Neural progenitor cell (in vitro differentiated cells): ENCODE measurements at regions not wholly inside any gene's neighbourhood (a gene's known extent, or its start where the extent isn't known, plus 50 kb on each side); places are given as distances from the start of the nearest gene placed in this dataset.

ENCODE experiments used
- DNase-seq: peaks from one replicate; pipeline ENCODE4 v3.0.0-alpha.2; 2016; ENCODE audit warnings: low spot score
- H2AFZ ChIP-seq: fragments of 200-600 bp; sonication (generic); replicated peaks from 2 replicates; pipeline ENCODE4 v1.6.1; 2016; ENCODE audit warnings: antibody characterized with exemption
- H3F3A ChIP-seq: fragments of 200-600 bp; sonication (generic); 2 replicates; pipeline ENCODE4 v1.6.1; 2016; ENCODE audit warnings: antibody characterized with exemption, low read depth
- H3K27ac ChIP-seq: fragments of 200-600 bp; sonication (generic); 2 replicates; pipeline ENCODE4 v1.5.1; 2016; ENCODE audit warnings: mild to moderate bottlenecking
- H3K27me3 ChIP-seq: fragments of 200-600 bp; sonication (generic); 2 replicates; pipeline ENCODE4 v1.6.1; 2016; ENCODE audit warnings: mild to moderate bottlenecking, moderate library complexity
- H3K36me3 ChIP-seq: fragments of 200-600 bp; sonication (generic); 2 replicates; pipeline ENCODE4 v1.5.1; 2016
- H3K4me1 ChIP-seq: fragments of 200-600 bp; sonication (generic); 2 replicates; pipeline ENCODE4 v1.6.1; 2016; ENCODE audit warnings: mixed run types
- H3K4me2 ChIP-seq: fragments of 200-600 bp; sonication (generic); 2 replicates; pipeline ENCODE4 v1.6.1; 2016
- H3K4me3 ChIP-seq: fragments of 200-600 bp; sonication (generic); 2 replicates; pipeline ENCODE4 v1.5.1; 2016
- H3K79me2 ChIP-seq: fragments of 200-600 bp; sonication (generic); 2 replicates; pipeline ENCODE4 v1.6.1; 2016; ENCODE audit warnings: low read depth
- H3K9ac ChIP-seq: fragments of 200-600 bp; sonication (generic); 2 replicates; pipeline ENCODE4 v1.6.1; 2016
- H3K9me3 ChIP-seq: fragments of 200-600 bp; sonication (generic); 2 replicates; pipeline ENCODE4 v1.5.1; 2016; ENCODE audit warnings: low read depth
- H4K20me1 ChIP-seq: fragments of 200-600 bp; sonication (generic); 2 replicates; pipeline ENCODE4 v1.6.1; 2016; ENCODE audit warnings: low read depth
- H3K27ac Mint-ChIP-seq: 3 replicates; pipeline ENCODE4 v1.8.0; 2021; ENCODE audit warnings: mixed read lengths
- H3K27me3 Mint-ChIP-seq: 2 replicates; pipeline ENCODE4 v1.8.0; 2022; ENCODE audit warnings: low read depth, mild to moderate bottlenecking, inconsistent platforms, moderate library complexity, mixed read lengths; ENCODE audit not compliant: insufficient read depth
- H3K36me3 Mint-ChIP-seq: 3 replicates; pipeline ENCODE4 v1.8.0; 2021; ENCODE audit warnings: mixed read lengths
- H3K4me1 Mint-ChIP-seq: 3 replicates; pipeline ENCODE4 v1.8.0; 2021; ENCODE audit warnings: mixed read lengths
- H3K4me3 Mint-ChIP-seq: 3 replicates; pipeline ENCODE4 v1.8.0; 2021; ENCODE audit warnings: mild to moderate bottlenecking, moderate library complexity, mixed read lengths
- H3K9me3 Mint-ChIP-seq: 3 replicates; pipeline ENCODE4 v1.8.0; 2020; ENCODE audit warnings: mixed read lengths
- EZH2 ChIP-seq: fragments of 200-600 bp; sonication (generic); IDR thresholded peaks from 2 replicates; pipeline ENCODE4 v1.6.1; 2017; ENCODE audit warnings: antibody characterized with exemption, mild to moderate bottlenecking, moderate library complexity
- EZH2phosphoT487 ChIP-seq: fragments of 200-600 bp; sonication (generic); IDR thresholded peaks from 2 replicates; pipeline ENCODE4 v1.6.1; 2017; ENCODE audit warnings: antibody characterized with exemption
- TF ChIP-seq, protein P1 (sequence below): fragments of 200-600 bp; sonication (generic); IDR thresholded peaks from 2 replicates; pipeline ENCODE4 v1.5.1; 2017; ENCODE audit warnings: antibody characterized with exemption, mild to moderate bottlenecking

DNA sequence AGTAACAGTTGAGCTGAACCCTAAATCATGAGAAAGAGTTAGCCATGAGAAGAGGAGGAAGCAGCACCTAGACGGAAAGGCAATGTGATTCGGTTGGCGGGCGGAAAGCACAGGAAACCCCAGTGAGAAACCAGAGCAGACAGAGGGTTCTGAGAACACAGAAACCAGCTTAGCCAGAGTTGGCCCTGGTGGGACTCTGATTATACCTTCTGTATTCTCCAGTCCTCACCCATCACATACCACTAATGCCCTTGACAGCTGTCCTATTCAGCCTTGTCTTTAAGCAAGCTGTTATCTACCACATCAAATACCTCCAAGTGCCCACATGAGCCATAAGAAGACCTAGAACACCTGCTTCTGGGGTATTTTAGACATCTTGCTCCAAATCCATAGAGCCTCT lies 58.9 kb upstream of the LRRC1 start:
- Histone ChIP-seq H3K4me2 (no peak overlapping the region), H3K27me3 (no peaks in the 10 kb centered on the region), H3K4me1 (peaks cover 2% of the 10 kb centered on the region), H3F3A (no peaks in the 10 kb centered on the region), H3K4me3 (no peak overlapping the region), H3K9me3 (no peaks in the 10 kb centered on the region), H3K36me3 (no peaks in the 10 kb centered on the region), H3K79me2 (no peaks in the 10 kb centered on the region), H3K27ac (no peak overlapping the region), H3K9ac (no peak overlapping the region), H4K20me1 (no peaks in the 10 kb centered on the region), H2AFZ (no peak overlapping the region)
- Mint-ChIP-seq H3K4me1 (peaks cover 3% of the 10 kb centered on the region), H3K9me3 (no peaks in the 10 kb centered on the region), H3K36me3 (no peaks in the 10 kb centered on the region), H3K27me3 (no peaks in the 10 kb centered on the region), H3K27ac (no peak overlapping the region), H3K4me3 (no peak overlapping the region)
- DNase-seq: no peak
- TF ChIP-seq, protein P1, sequence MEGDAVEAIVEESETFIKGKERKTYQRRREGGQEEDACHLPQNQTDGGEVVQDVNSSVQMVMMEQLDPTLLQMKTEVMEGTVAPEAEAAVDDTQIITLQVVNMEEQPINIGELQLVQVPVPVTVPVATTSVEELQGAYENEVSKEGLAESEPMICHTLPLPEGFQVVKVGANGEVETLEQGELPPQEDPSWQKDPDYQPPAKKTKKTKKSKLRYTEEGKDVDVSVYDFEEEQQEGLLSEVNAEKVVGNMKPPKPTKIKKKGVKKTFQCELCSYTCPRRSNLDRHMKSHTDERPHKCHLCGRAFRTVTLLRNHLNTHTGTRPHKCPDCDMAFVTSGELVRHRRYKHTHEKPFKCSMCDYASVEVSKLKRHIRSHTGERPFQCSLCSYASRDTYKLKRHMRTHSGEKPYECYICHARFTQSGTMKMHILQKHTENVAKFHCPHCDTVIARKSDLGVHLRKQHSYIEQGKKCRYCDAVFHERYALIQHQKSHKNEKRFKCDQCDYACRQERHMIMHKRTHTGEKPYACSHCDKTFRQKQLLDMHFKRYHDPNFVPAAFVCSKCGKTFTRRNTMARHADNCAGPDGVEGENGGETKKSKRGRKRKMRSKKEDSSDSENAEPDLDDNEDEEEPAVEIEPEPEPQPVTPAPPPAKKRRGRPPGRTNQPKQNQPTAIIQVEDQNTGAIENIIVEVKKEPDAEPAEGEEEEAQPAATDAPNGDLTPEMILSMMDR: no peak
- TF ChIP-seq EZH2: no peak
- TF ChIP-seq EZH2phosphoT487: no peak

DNA sequence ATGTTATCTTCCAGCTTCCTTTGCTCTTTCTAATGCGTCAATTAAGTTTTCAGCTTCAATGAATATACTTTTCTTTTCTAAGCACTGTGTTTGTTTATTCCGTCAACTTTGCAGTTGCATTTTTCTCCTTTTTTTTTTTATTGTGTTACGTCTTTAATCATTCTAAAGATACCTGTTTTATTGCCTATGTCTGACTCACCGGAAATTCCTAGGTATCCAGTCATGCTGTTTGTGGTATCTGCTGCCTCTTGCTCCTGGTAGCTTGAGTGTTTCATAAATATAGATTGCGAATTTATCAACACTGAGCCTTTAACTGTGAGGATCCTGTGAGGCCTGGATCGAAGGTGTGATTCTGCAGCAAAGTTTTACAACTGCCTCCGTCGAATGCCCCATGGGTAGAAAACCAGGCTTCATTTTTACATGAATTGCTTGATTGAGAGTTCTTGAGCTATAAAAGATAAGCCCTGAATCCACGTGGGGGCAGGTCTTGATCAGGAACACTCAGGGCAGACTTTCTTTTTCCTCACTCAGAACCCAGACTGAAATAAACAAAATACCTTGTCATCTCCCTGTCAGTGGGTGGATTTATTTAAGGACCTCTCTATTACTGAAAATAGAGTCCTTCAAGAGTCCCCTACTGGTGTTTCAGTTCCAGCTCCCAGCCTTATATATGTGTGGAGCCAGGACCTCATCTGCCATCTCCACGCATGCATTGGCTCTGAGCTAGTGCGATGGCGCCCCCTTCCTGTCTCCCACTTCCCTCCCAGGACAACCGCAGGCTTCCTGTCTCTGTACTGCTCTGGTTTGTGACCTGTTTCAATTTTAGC lies 60.1 kb upstream of the LRRC1 start:
- TF ChIP-seq, protein P1: peak; percentile 63
- TF ChIP-seq EZH2phosphoT487: no peak
- Histone ChIP-seq H2AFZ (no peak overlapping the region), H3F3A (no peaks in the 10 kb centered on the region), H3K9ac (no peak overlapping the region), H3K4me2 (no peak overlapping the region), H4K20me1 (no peaks in the 10 kb centered on the region), H3K9me3 (no peaks in the 10 kb centered on the region), H3K4me3 (no peak overlapping the region), H3K27me3 (no peaks in the 10 kb centered on the region), H3K79me2 (no peaks in the 10 kb centered on the region), H3K36me3 (no peaks in the 10 kb centered on the region), H3K27ac (no peak overlapping the region), H3K4me1 (peaks cover 14% of the 10 kb centered on the region)
- H3K27me3 Mint-ChIP-seq: no peaks in the 10 kb centered on the region
- H3K4me3 Mint-ChIP-seq: no peak overlapping the region
- no peaks in the 10 kb centered on the region for H3K36me3 Mint-ChIP-seq
- H3K4me1 Mint-ChIP-seq: peaks cover 5% of the 10 kb centered on the region
- DNase-seq: peak; percentile 64
- H3K27ac Mint-ChIP-seq: no peak overlapping the region
- H3K9me3 Mint-ChIP-seq: no peaks in the 10 kb centered on the region

DNA sequence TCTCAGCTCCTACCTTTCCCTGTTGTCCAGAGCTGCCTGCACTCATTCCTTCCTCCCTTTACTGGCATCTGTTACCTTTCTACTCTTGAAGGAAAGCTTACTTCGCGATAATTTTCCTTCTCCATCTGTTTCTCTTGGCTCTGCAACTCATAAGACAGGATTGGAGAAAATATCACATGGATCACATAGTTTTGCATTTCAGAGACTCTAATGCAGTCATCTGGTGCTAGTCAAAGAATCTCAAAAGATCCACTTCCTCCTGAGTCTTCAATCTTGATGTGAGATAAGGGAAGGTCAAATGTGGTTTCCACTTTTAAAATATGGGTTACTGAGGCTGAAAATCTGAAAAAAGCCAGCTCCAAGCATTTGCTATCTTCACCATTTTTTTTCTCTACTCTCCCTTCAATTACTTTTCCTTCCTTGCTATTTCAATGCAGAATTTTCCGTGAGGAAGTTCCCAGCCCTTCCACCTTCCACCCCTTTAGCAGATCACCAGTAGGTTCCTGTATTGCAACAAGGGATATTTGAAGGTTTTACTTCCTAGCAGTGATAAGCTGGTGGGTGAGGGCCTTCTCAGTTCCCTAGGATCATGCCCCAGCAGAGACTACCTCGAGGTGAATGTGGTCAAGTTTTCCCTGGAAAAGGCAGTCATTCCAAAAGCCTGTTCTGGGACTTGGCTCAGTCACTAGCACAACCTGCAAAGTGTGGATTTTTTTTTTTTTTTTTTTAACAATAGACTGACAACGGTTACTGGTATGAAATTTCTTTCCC lies 62.8 kb upstream of the LRRC1 start:
- Histone ChIP-seq H3K36me3 (no peaks in the 10 kb centered on the region), H3K9ac (no peak overlapping the region), H4K20me1 (no peaks in the 10 kb centered on the region), H3K27ac (no peak overlapping the region), H3F3A (no peaks in the 10 kb centered on the region), H2AFZ (no peak overlapping the region), H3K27me3 (no peaks in the 10 kb centered on the region), H3K79me2 (no peaks in the 10 kb centered on the region), H3K4me3 (no peak overlapping the region), H3K4me2 (no peak overlapping the region), H3K9me3 (no peaks in the 10 kb centered on the region), H3K4me1 (peaks cover 16% of the 10 kb centered on the region)
- Mint-ChIP-seq H3K4me1 (peaks cover 11% of the 10 kb centered on the region), H3K27me3 (peaks cover 2% of the 10 kb centered on the region), H3K36me3 (no peaks in the 10 kb centered on the region), H3K27ac (peak overlapping the region; percentile 43), H3K4me3 (no peak overlapping the region), H3K9me3 (no peaks in the 10 kb centered on the region)
- no peak for DNase-seq
- TF ChIP-seq, protein P1: no peak
- TF ChIP-seq EZH2phosphoT487: no peak
- TF ChIP-seq EZH2: no peak
